ENCODE measurements at regions not wholly inside any gene's neighbourhood (a gene's known extent, or its start where the extent isn't known, plus 50 kb on each side); places are given as distances from the start of the nearest gene placed in this dataset.

DNA sequence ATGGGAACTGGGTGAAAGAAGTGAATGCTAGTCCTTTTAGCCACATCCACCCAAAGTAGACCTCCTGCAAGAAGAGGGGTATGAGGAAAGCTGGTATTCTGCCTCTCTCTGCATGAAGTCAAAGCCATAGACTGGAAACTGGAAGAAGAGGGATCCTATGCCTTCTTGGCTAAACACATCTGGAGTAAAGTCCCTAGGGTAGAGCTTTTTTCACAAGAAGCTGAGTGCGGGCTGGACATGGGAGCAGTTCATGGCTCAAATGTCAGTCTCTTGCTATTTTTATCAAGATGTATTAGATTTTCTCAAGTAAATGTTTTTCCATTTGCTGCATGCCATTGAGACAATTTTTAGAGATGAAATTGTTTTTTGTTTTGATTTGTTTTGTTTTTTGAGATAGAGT lies 206.5 kb upstream of the TMEM72 start:
- TF ChIP-seq EZH2 (IDR thresholded peaks at IDR 0.05; ENCODE audit: borderline replicate concordance), result no peak
- TF ChIP-seq, protein P1, sequence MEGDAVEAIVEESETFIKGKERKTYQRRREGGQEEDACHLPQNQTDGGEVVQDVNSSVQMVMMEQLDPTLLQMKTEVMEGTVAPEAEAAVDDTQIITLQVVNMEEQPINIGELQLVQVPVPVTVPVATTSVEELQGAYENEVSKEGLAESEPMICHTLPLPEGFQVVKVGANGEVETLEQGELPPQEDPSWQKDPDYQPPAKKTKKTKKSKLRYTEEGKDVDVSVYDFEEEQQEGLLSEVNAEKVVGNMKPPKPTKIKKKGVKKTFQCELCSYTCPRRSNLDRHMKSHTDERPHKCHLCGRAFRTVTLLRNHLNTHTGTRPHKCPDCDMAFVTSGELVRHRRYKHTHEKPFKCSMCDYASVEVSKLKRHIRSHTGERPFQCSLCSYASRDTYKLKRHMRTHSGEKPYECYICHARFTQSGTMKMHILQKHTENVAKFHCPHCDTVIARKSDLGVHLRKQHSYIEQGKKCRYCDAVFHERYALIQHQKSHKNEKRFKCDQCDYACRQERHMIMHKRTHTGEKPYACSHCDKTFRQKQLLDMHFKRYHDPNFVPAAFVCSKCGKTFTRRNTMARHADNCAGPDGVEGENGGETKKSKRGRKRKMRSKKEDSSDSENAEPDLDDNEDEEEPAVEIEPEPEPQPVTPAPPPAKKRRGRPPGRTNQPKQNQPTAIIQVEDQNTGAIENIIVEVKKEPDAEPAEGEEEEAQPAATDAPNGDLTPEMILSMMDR (IDR thresholded peaks at IDR 0.05; ENCODE audit: poor library complexity), result no peak

Data from hepatocyte (in vitro differentiated cells).